Skeletal muscle tissue (tissue), 3 donors: ENCODE measurements at regions not wholly inside any gene's neighbourhood (a gene's known extent, or its start where the extent isn't known, plus 50 kb on each side); places are given as distances from the start of the nearest gene placed in this dataset.

Experiments
- H3K27ac ChIP-seq: one replicate; pipeline ENCODE4 v1.7.0; 2013; ENCODE audit warnings: mild to moderate bottlenecking, low read depth, low read length, inconsistent platforms
- H3K27me3 ChIP-seq, 3 donors: one replicate each; pipeline ENCODE4 v1.7.0; 2013; ENCODE audit warnings: low read length in 3 of 3; ENCODE audit not compliant: control insufficient read depth in 3 of 3, insufficient read depth in 3 of 3
- H3K36me3 ChIP-seq, 3 donors: one replicate each; pipeline ENCODE4 v1.7.0; 2013; ENCODE audit warnings: low read length in 3 of 3; ENCODE audit not compliant: control insufficient read depth in 3 of 3, insufficient read depth in 3 of 3
- H3K4me1 ChIP-seq, 3 donors: one replicate each; pipeline ENCODE4 v1.7.0; 2013; ENCODE audit warnings: low read length in 3 of 3, mild to moderate bottlenecking in 3 of 3; ENCODE audit not compliant: control insufficient read depth in 3 of 3, insufficient read depth in 3 of 3
- H3K4me3 ChIP-seq, 3 donors: one replicate each; pipeline ENCODE4 v1.7.0; 2013; ENCODE audit warnings: low read length in 3 of 3
- H3K9ac ChIP-seq, 3 donors: one replicate each; pipeline ENCODE4 v1.7.0; 2013; ENCODE audit warnings: low read length in 3 of 3, mild to moderate bottlenecking in 3 of 3, moderate library complexity in 2 of 3, low read depth in 1 of 3
- H3K9me3 ChIP-seq, 3 donors: one replicate each; pipeline ENCODE4 v1.7.0; 2013; ENCODE audit warnings: low read length in 3 of 3; ENCODE audit not compliant: control insufficient read depth in 3 of 3
- donor health status: Osteomylitis.

- Histone ChIP-seq H3K4me1 (no peaks in the 10 kb centered on the region), H3K9ac (no peak overlapping the region), H3K27me3 (no peaks in the 10 kb centered on the region), H3K4me3 (no peak overlapping the region), H3K9me3 (no peaks in the 10 kb centered on the region), H3K27ac (no peak overlapping the region), H3K36me3 (no peaks in the 10 kb centered on the region)
Measured at GRCh38 chr15:53404930-53405493, 354.5 kb downstream of the WDR72 start.

GRCh38 chr15:53401503-53401902 is 358.0 kb downstream of the WDR72 start:
- no peak overlapping the region for H3K4me3 ChIP-seq
- H3K27ac ChIP-seq = no peak overlapping the region
- no peak overlapping the region for H3K9ac ChIP-seq
- no peaks in the 10 kb centered on the region for H3K27me3 ChIP-seq
- H3K4me1 ChIP-seq = no peaks in the 10 kb centered on the region
- no peaks in the 10 kb centered on the region for H3K9me3 ChIP-seq
- no peaks in the 10 kb centered on the region for H3K36me3 ChIP-seq

GRCh38 chr15:53400986-53401385 is 358.5 kb downstream of the WDR72 start:
- Histone ChIP-seq H3K36me3 (no peaks in the 10 kb centered on the region), H3K27ac (no peak overlapping the region), H3K27me3 (no peaks in the 10 kb centered on the region), H3K9me3 (no peaks in the 10 kb centered on the region), H3K9ac (no peak overlapping the region), H3K4me3 (no peak overlapping the region), H3K4me1 (no peaks in the 10 kb centered on the region)

GRCh38 chr15:53397041-53397616 is 362.3 kb downstream of the WDR72 start:
- Histone ChIP-seq H3K27me3 (no peaks in the 10 kb centered on the region), H3K9ac (no peak overlapping the region), H3K9me3 (no peaks in the 10 kb centered on the region), H3K27ac (no peak overlapping the region), H3K4me1 (no peaks in the 10 kb centered on the region), H3K36me3 (no peaks in the 10 kb centered on the region), H3K4me3 (no peak overlapping the region)

GRCh38 chr15:53395871-53396270 is 363.6 kb downstream of the WDR72 start:
- H3K4me1 ChIP-seq = no peaks in the 10 kb centered on the region
- no peak overlapping the region for H3K9ac ChIP-seq
- H3K36me3 ChIP-seq = no peaks in the 10 kb centered on the region
- no peaks in the 10 kb centered on the region for H3K9me3 ChIP-seq
- no peak overlapping the region for H3K27ac ChIP-seq
- H3K4me3 ChIP-seq = no peak overlapping the region
- H3K27me3 ChIP-seq = no peaks in the 10 kb centered on the region

GRCh38 chr15:53390549-53390948 is 368.9 kb downstream of the WDR72 start:
- H3K4me1 ChIP-seq = no peaks in the 10 kb centered on the region

GRCh38 chr15:53389271-53390037 is 370.0 kb downstream of the WDR72 start:
- no peak overlapping the region for H3K9ac ChIP-seq
- H3K27ac ChIP-seq = no peak overlapping the region
- no peaks in the 10 kb centered on the region for H3K27me3 ChIP-seq
- H3K4me1 ChIP-seq = no peaks in the 10 kb centered on the region
- H3K4me3 ChIP-seq = no peak overlapping the region
- no peaks in the 10 kb centered on the region for H3K36me3 ChIP-seq
- no peaks in the 10 kb centered on the region for H3K9me3 ChIP-seq

More at GRCh38 chr15:53390549-53390948, 368.9 kb downstream of the WDR72 start:
- H3K27me3 ChIP-seq = no peaks in the 10 kb centered on the region
- no peak overlapping the region for H3K9ac ChIP-seq
- H3K4me3 ChIP-seq = no peak overlapping the region
- no peaks in the 10 kb centered on the region for H3K9me3 ChIP-seq
- H3K36me3 ChIP-seq = no peaks in the 10 kb centered on the region
- H3K27ac ChIP-seq = no peak overlapping the region

GRCh38 chr15:53384417-53384816 is 375.0 kb downstream of the WDR72 start:
- Histone ChIP-seq H3K36me3 (no peaks in the 10 kb centered on the region), H3K4me3 (no peak overlapping the region), H3K27me3 (no peaks in the 10 kb centered on the region), H3K9me3 (no peaks in the 10 kb centered on the region), H3K4me1 (no peaks in the 10 kb centered on the region), H3K27ac (no peak overlapping the region), H3K9ac (no peak overlapping the region)

- no peak overlapping the region for H3K9ac ChIP-seq
- no peak overlapping the region for H3K27ac ChIP-seq
- H3K36me3 ChIP-seq = no peaks in the 10 kb centered on the region
- H3K4me3 ChIP-seq = no peak overlapping the region
- no peaks in the 10 kb centered on the region for H3K4me1 ChIP-seq
- H3K27me3 ChIP-seq = no peaks in the 10 kb centered on the region
- no peaks in the 10 kb centered on the region for H3K9me3 ChIP-seq
Measured at GRCh38 chr15:53378096-53378800, 381.2 kb downstream of the WDR72 start.

- Histone ChIP-seq H3K9me3 (peaks cover 0 to 6% (median 0%) of the 10 kb centered on the region in 3 donors), H3K36me3 (no peaks in the 10 kb centered on the region), H3K27ac (no peak overlapping the region), H3K9ac (no peak overlapping the region), H3K4me1 (no peaks in the 10 kb centered on the region), H3K27me3 (no peaks in the 10 kb centered on the region), H3K4me3 (no peak overlapping the region)
Measured at GRCh38 chr15:53367740-53368139, 391.7 kb downstream of the WDR72 start.
